AG04449 (cell line): ENCODE measurements at regions not wholly inside any gene's neighbourhood (a gene's known extent, or its start where the extent isn't known, plus 50 kb on each side); places are given as distances from the start of the nearest gene placed in this dataset.
"Not testable (repeated sequence)": the region's sequence is repeated elsewhere in the genome, so short reads cannot be mapped to it uniquely, and the experiment has no call there.

Source experiments
- CTCF ChIA-PET: fragments of 350-600 bp; formaldehyde crosslinking; extraction: SDS; loops from one replicate; lab custom pipeline; 2021; ENCODE audit warnings: antibody characterized with exemption; lab: Yijun Ruan, JAX
- POLR2A ChIA-PET: fragments of 400-600, 350-600 bp; formaldehyde crosslinking; extraction: SDS; loops from one replicate; lab custom pipeline; 2020; ENCODE audit warnings: antibody characterized with exemption, inconsistent platforms; lab: Yijun Ruan, JAX
- DNase-seq: peaks from one replicate; pipeline ENCODE4 v3.0.0-alpha.2; 2010; ENCODE audit warnings: low read depth, low spot score
- H3K4me3 ChIP-seq: 2 replicates; pipeline ENCODE4 v1.5.1; 2011; ENCODE audit warnings: low read depth, mild to moderate bottlenecking, control low read depth, low read length
- CTCF ChIP-seq: IDR thresholded peaks from one replicate; pipeline ENCODE4 v1.5.1; 2011; ENCODE audit warnings: mild to moderate bottlenecking, moderate library complexity, low read length, control low read depth, inconsistent platforms; ENCODE audit not compliant: insufficient read depth; ENCODE audit errors: missing control alignments

GRCh38 chr3:5348229-5348902 lies 160.9 kb downstream of the EDEM1 start:
- ChIA-PET POLR2A (no interaction called here), CTCF (no interaction called here)
- H3K4me3 ChIP-seq: no peak overlapping the region
- no peak for DNase-seq
- TF ChIP-seq CTCF: no peak

GRCh38 chr3:5349343-5349742 lies 161.8 kb downstream of the EDEM1 start:
- ChIA-PET POLR2A (no interaction called here), CTCF (interaction anchor here (1.4 kb wide), 1 partner anchor 43 kb away, joined by 3 read pairs; no protein-coding TSS in a partner anchor)
- no peak for DNase-seq

GRCh38 chr3:5357089-5357488 lies 169.6 kb downstream of the EDEM1 start:
- ChIA-PET POLR2A (no interaction called here), CTCF (no interaction called here)
- TF ChIP-seq CTCF: no peak

More at GRCh38 chr3:5349343-5349742, 161.8 kb downstream of the EDEM1 start:
- TF ChIP-seq CTCF: no peak
- no peak overlapping the region for H3K4me3 ChIP-seq

GRCh38 chr3:5358911-5359310 lies 171.4 kb downstream of the EDEM1 start:
- DNase-seq: no peak
- ChIA-PET CTCF (no interaction called here), POLR2A (no interaction called here)
- no peak overlapping the region for H3K4me3 ChIP-seq
- no peak for TF ChIP-seq CTCF

More at GRCh38 chr3:5357089-5357488, 169.6 kb downstream of the EDEM1 start:
- DNase-seq: no peak
- no peak overlapping the region for H3K4me3 ChIP-seq

GRCh38 chr3:5360453-5360852 lies 172.9 kb downstream of the EDEM1 start:
- POLR2A ChIA-PET: no interaction called here
- CTCF ChIA-PET: no interaction called here
- no peak for TF ChIP-seq CTCF
- H3K4me3 ChIP-seq: no peak overlapping the region
- no peak for DNase-seq

- TF ChIP-seq CTCF: no peak
- H3K4me3 ChIP-seq: no peak overlapping the region
- no peak for DNase-seq
- ChIA-PET POLR2A (no interaction called here), CTCF (no interaction called here)
Observed at GRCh38 chr3:5366746-5367145, 179.2 kb downstream of the EDEM1 start.

GRCh38 chr3:5371555-5371954 lies 184.0 kb downstream of the EDEM1 start:
- H3K4me3 ChIP-seq, POLR2A ChIA-PET, DNase-seq, CTCF ChIA-PET: not testable (repeated sequence)
